Small intestine (tissue), 7 donors: ENCODE measurements at regions not wholly inside any gene's neighbourhood (a gene's known extent, or its start where the extent isn't known, plus 50 kb on each side); places are given as distances from the start of the nearest gene placed in this dataset.

ENCODE experiments used
- DNase-seq, 2 donors: peaks; one replicate each; pipeline versions ENCODE4 v3.0.0 to v3.0.0-alpha.2; 2013
- FAIRE-seq: peaks from 2 replicates; lab custom pipeline; 2012; peaks lifted over from hg19 to GRCh38; lab: Jason Lieb, UNC
- H3K27ac ChIP-seq, 3 donors: one replicate each; pipeline ENCODE4 v1.5.1; 2013; ENCODE audit warnings: low read length in 2 of 3, mild to moderate bottlenecking in 2 of 3, control low read depth in 1 of 3, inconsistent platforms in 1 of 3, low read depth in 1 of 3, moderate library complexity in 1 of 3
- H3K27me3 ChIP-seq, 3 donors: one replicate each; pipeline ENCODE4 v1.6.1; 2013; ENCODE audit warnings: low read length in 3 of 3, inconsistent platforms in 1 of 3; ENCODE audit not compliant: control insufficient read depth in 3 of 3, insufficient read depth in 3 of 3
- H3K36me3 ChIP-seq, 3 donors: one replicate each; pipeline ENCODE4 v1.6.1; 2013; ENCODE audit warnings: low read length in 3 of 3, inconsistent platforms in 1 of 3, low read depth in 1 of 3, mild to moderate bottlenecking in 1 of 3, moderate library complexity in 1 of 3; ENCODE audit not compliant: control insufficient read depth in 3 of 3, insufficient read depth in 2 of 3
- H3K4me1 ChIP-seq, 3 donors: one replicate each; pipeline ENCODE4 v1.6.1; 2013; ENCODE audit warnings: low read length in 2 of 3, inconsistent platforms in 1 of 3, low read depth in 1 of 3, mild to moderate bottlenecking in 1 of 3, moderate library complexity in 1 of 3; ENCODE audit not compliant: control insufficient read depth in 3 of 3, insufficient read depth in 2 of 3
- H3K4me3 ChIP-seq, 3 donors: one replicate each; pipeline ENCODE4 v1.5.1; 2013; ENCODE audit warnings: low read length in 3 of 3, control low read depth in 1 of 3, inconsistent platforms in 1 of 3, low read depth in 1 of 3, mild to moderate bottlenecking in 1 of 3, moderate library complexity in 1 of 3
- H3K9me3 ChIP-seq, 2 donors: one replicate each; pipeline ENCODE4 v1.6.1; 2013; ENCODE audit warnings: low read depth in 1 of 2, low read length in 1 of 2; ENCODE audit not compliant: control insufficient read depth in 2 of 2, insufficient read depth in 1 of 2
- WGBS, 3 donors: extraction: QIAGEN DNeasy Blood & Tissue Kit; methylation state at CpG; one replicate each; pipeline ENCODE4 v1.1.7; 2013; 5-methylcytosine and 5-hydroxymethylcytosine counted together
- donor health status: healthy with polysubstance abuse.
- donor health status: control.
- donor health status: control.
- donor health status: Bipolar disorder and iron deficiency.
- donor health status: healthy.

DNA sequence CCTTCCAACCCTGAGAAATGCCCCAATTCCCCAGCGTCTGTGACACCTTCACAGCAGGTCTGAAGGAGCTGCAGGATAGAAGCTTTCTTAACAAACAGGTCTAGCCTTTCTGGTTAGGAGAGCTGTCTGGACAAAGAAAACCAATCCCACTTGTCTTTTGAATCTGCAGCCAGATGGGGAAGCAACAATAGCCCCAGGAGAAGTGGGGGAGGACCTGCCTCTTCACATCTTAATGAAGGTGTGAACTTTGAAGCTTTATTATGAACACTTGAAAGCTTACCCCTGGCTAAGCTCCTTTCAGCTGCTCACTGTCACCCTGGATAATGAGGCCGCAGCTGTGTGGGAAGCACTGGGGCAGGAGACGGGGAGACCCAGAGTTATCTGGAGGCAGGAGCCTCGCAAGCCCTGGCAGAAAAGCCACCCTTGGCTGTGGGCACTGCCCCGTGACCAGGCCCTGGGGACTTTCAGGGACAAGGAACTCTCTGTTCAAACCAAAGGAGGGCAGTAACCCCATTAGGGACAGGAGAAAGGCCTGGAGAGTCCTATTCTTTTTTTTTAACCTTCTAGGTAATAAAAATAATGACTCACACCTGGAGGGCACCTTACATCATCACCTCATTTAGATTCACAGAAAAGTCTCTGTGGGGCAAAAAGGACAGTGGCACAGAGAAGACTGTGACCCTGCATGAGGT lies 151.8 kb upstream of the RAD23B start:
- H3K4me3 ChIP-seq, result no peak overlapping the region
- FAIRE-seq (no peak), DNase-seq (peak; percentile 58 to 77)
- peaks cover 0 to 11% (median 0%) of the 10 kb centered on the region in 3 donors for H3K4me1 ChIP-seq
- H3K36me3 ChIP-seq, result no peaks in the 10 kb centered on the region
- 30 to 70% (median 49%) methylated on average over 5 of the region's 5 CpGs for WGBS, 3 donors
- H3K9me3 ChIP-seq, result no peaks in the 10 kb centered on the region
- peak overlapping the region in 1 of 3 donors; percentile 62 for H3K27ac ChIP-seq
- H3K27me3 ChIP-seq, result peaks cover 0 to 2% (median 0%) of the 10 kb centered on the region in 3 donors

DNA sequence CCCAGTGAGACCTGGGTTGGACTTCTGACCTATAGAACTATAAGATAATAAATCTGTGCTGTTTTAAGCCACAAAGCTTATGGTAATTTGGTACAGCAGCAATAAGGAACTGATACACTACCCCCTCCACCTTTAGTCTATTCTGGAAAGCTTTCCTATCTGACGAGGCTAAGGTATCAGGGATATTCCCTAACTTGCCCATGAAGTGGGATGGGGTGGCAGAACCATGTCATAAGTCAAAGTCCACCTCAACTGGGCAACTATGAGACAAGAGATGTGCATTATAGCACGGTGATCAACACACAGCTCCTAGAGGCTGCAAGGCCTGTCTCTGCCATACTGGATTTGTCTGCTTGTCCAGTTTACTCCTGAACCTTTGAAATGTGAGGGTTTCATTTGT lies 146.8 kb upstream of the RAD23B start:
- DNase-seq (peak; percentile 23 to 55), FAIRE-seq (no peak)
- H3K27ac ChIP-seq, result no peak overlapping the region
- H3K4me1 ChIP-seq, result peaks cover 0 to 5% (median 0%) of the 10 kb centered on the region in 3 donors
- H3K27me3 ChIP-seq, result no peaks in the 10 kb centered on the region
- WGBS, 3 donors, result 38 to 62% (median 49%) methylated on average over 2 of the region's 2 CpGs
- no peaks in the 10 kb centered on the region for H3K36me3 ChIP-seq
- no peaks in the 10 kb centered on the region for H3K9me3 ChIP-seq
- no peak overlapping the region for H3K4me3 ChIP-seq

DNA sequence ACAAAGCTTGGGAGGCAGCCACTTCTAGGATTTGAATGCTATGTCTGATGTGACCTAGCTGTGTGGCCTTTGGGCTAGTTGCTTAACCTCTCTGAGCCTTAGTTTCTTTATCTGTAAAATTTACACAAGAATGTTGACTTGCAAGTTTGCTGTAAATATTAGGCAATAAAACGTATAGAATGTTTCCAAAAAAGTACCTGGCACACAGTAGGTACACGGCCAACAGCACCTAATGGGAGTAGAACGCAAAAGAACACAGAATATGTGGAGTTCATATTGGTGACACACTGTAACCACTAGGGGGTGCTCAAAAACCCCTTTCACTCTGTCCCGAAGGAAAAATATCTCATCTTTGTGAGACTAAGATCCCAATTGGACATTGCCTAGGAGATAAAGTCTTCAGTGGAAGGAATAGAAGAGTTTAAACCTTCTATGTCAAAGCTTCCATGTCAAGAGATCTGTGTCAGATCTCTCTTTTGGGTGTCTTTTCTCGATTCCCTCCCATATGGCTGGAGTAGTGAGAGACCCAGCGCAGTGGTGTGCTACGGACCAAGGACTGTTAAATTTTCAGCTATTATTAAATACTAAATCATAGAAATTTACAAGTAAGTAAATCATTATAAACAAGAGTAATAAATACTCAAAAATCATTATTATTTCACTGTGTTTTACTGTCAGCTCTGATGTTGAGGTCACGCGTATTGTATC lies 145.4 kb upstream of the RAD23B start:
- H3K4me3 ChIP-seq, result no peak overlapping the region
- no peaks in the 10 kb centered on the region for H3K4me1 ChIP-seq
- no peak overlapping the region for H3K27ac ChIP-seq
- DNase-seq, result peak; percentile 40 to 44
- 60 to 66% (median 62%) methylated on average over 9 of the region's 9 CpGs for WGBS, 3 donors
- no peaks in the 10 kb centered on the region for H3K9me3 ChIP-seq
- no peak for FAIRE-seq
- no peaks in the 10 kb centered on the region for H3K36me3 ChIP-seq
- H3K27me3 ChIP-seq, result no peaks in the 10 kb centered on the region

DNA sequence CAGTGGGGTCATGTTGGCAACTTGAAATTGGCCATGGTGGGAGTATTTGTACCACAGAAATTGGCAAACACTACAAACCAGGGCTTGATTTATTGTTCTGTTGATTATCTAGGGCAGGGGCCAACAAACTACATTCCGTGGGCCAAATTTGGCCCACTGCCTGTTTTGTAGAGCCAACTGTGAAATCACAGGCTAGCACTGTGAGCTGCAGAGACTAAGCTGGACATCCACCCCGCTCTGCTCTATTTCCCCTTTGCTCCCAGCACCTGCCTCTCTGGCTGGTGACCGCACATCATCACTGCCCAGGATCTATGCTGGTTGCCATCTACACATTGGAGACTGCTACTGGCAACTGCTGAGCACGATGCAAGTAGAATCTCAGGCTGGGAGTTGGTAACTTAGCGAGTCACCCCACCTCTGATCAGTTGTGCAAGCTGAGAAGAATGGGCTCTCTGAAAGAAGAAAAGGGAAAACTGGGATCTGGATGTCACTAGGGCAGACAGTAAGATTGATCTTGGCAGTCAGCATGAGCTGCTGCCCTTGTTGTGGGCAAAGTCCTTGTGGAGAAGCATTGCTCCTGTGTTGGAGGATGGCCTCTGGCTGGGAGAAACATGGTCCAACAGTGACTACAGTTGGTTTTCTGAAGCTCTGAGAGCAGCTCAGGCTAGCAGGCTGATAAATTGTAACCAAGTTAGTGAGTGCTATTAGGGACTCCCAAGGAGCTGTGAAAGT lies 144.7 kb upstream of the RAD23B start:
- no peak overlapping the region for H3K27ac ChIP-seq
- H3K4me1 ChIP-seq, result no peaks in the 10 kb centered on the region
- no peaks in the 10 kb centered on the region for H3K27me3 ChIP-seq
- FAIRE-seq (no peak), DNase-seq (peak in 1 of 2 donors; percentile 24)
- no peak overlapping the region for H3K4me3 ChIP-seq
- H3K36me3 ChIP-seq, result no peaks in the 10 kb centered on the region
- WGBS, 3 donors, result 51 to 63% (median 60%) methylated on average over 5 of the region's 5 CpGs
- H3K9me3 ChIP-seq, result no peaks in the 10 kb centered on the region

DNA sequence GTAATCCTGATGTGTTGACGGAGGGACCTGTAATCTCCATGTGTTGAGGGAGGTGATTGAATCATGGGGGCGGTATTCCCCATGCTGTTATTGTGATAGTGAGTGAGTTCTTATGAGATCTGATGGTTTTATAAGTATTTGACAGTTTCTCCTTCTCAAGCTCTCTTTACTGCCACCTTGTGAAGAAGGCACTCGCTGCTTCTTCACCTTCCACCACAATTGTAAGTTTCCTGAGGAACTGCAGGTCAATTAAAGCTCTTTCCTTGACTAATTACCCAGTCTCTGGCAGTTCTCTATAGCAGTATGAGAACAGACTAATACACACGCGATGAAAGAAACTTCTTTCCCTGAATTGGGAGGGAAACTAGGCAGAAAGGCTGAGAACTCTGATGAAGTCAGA lies 141.1 kb upstream of the RAD23B start:
- no peaks in the 10 kb centered on the region for H3K9me3 ChIP-seq
- WGBS, 3 donors, result 77 to 88% (median 82%) methylated on average over 5 of the region's 5 CpGs
- H3K36me3 ChIP-seq, result no peaks in the 10 kb centered on the region
- FAIRE-seq (no peak), DNase-seq (peak; percentile 21 to 31)
- no peaks in the 10 kb centered on the region for H3K27me3 ChIP-seq
- no peak overlapping the region for H3K27ac ChIP-seq
- no peaks in the 10 kb centered on the region for H3K4me1 ChIP-seq
- no peak overlapping the region for H3K4me3 ChIP-seq

DNA sequence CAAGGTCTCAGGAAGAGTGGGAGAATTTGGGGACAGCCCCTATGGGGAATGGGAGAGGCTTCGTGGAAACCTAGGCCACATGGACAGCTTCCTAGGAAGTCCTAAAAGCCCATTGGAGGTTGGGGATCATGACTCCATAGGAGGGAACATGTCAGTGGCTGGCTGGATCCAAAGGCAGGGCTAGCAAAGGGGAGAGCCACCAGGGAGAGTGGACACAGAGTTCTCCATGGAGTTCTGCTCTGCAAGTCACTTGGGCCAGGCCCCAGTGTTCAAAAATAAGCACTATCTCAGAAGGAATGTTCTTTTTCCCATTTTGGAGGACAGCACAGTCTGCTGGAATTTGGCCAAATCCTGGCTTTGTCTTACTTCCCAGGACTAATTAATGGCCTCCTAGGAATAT lies 140.6 kb upstream of the RAD23B start:
- WGBS, 3 donors, result 67 to 94% (median 79%) methylated on average over 1 of the region's 1 CpG
- no peaks in the 10 kb centered on the region for H3K27me3 ChIP-seq
- H3K4me1 ChIP-seq, result no peaks in the 10 kb centered on the region
- no peaks in the 10 kb centered on the region for H3K9me3 ChIP-seq
- DNase-seq (no peak), FAIRE-seq (no peak)
- H3K27ac ChIP-seq, result no peak overlapping the region
- no peak overlapping the region for H3K4me3 ChIP-seq
- no peaks in the 10 kb centered on the region for H3K36me3 ChIP-seq

DNA sequence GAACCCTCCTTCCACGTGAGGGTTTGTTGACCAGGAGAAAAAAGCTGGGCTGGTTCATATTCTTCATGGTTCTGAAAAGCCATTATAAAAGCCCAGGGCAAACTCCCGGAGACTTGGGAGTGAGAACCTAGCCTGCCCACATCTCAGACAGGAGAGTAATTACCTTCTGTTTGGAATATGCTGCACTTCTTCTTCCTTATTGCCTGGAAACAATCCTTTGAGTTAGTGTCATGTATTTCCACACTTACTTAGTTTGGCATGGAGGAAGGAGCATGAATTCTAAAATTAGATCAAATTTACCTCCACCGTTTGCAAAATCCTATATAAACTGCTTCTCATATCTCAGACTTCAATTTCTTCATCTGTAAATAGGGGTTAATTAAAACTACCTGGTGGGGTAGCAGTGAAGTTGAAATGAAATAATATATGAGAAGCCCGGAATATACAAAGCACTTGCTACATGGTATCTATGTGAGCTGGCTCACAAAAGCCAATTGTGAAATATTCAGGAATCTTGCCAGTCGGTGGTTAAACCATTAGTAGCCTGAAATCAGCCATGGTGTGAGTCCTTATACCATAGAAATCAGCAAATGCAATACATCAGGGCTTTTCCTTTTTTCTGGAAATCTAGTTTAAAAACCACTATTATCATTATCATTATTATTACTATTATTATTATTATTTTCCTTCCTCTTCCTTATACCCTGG lies 140.0 kb upstream of the RAD23B start:
- H3K27ac ChIP-seq, result no peak overlapping the region
- FAIRE-seq, result no peak
- DNase-seq, result peak in 1 of 2 donors; percentile 11

DNA sequence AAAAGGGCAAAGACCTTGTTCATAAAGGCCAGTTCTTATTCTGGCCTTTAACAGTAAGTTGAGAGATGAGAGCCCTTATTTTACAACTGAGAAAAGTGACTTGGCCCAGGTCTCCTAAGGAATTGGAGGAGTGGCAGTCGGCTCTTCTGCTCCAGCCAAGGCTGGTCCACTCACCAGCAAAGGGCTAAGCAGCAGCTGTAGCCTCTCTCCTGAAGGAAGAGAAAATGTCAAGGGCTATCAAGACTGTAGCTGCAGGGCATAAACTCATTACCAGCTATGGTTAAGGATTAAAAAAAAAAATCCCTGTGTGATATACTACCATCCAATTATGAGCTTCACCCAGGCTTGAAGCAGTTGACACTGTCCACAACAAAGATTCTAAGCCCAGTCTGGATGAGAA lies 138.6 kb upstream of the RAD23B start:
- H3K27me3 ChIP-seq, result no peaks in the 10 kb centered on the region
- WGBS, 3 donors, result 65 to 76% (median 74%) methylated on average over 1 of the region's 1 CpG
- no peaks in the 10 kb centered on the region for H3K36me3 ChIP-seq
- no peaks in the 10 kb centered on the region for H3K9me3 ChIP-seq
- H3K4me1 ChIP-seq, result peaks cover 0 to 4% (median 0%) of the 10 kb centered on the region in 3 donors
- DNase-seq (no peak), FAIRE-seq (no peak)
- no peak overlapping the region for H3K4me3 ChIP-seq
- H3K27ac ChIP-seq, result no peak overlapping the region

More for the DNA sequence above, 140.0 kb upstream of the RAD23B start:
- WGBS, 3 donors, result 49 to 64% (median 61%) methylated on average over 5 of the region's 5 CpGs
- Histone ChIP-seq H3K9me3 (no peaks in the 10 kb centered on the region), H3K4me3 (no peak overlapping the region), H3K4me1 (no peaks in the 10 kb centered on the region), H3K27me3 (no peaks in the 10 kb centered on the region), H3K36me3 (no peaks in the 10 kb centered on the region)
